HG02938 (cell line): ENCODE measurements at regions not wholly inside any gene's neighbourhood (a gene's known extent, or its start where the extent isn't known, plus 50 kb on each side); places are given as distances from the start of the nearest gene placed in this dataset.

ENCODE experiments used
- ATAC-seq: cut with Tn5 transposase; IDR thresholded peaks from one replicate; pipeline ENCODE4 v1.9.1; 2021; ENCODE audit warnings: mild to moderate bottlenecking, moderate library complexity; ENCODE audit not compliant: unreplicated experiment

DNA sequence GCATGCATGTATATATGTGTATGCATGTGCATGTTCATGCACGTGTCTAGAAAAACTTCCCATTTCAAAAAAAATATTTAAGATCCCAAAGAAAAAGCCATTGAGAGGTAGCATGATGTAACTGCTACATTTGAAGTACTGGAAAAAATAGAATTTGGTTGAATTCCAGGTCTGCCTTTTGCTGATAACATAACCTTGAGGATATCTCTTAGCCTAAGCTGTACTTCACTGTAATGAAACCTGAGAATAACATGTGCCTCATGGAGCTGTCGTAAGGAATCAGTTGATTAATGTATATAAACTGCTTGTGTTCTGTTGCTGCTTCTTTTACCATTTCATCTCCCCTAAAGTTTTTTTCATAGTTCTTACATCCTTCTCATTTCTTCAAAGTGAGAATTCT is 351.8 kb downstream of the GRIA2 start:
- no peak for ATAC-seq

DNA sequence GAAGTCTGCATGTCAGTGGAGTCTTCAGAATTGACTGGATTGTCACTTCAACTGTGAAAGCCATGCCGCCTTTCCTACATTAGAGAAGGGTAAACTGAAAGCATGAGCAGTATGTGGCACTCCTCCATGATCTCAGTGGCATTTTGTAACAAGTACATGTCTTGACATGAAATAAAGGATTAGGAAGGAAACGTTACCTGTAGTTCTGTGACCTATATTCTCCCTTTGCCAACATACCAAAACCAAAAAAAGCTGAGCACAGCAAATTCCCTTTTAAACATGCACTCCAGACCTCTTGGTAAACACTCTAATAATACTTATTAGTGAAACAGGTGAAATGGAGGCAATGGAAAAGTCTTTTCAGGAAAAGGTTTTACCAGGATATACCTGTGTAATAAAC is 344.2 kb downstream of the GRIA2 start:
- ATAC-seq: no peak

GRCh38 chr4:157564218-157564617 is 343.7 kb downstream of the GRIA2 start:
- ATAC-seq: no peak

- no peak for ATAC-seq
These were observed 337.5 kb downstream of the GRIA2 start for GRCh38 chr4:157558016-157558415.

- no peak for ATAC-seq
These were observed 329.5 kb downstream of the GRIA2 start for GRCh38 chr4:157550028-157550427.

- no peak for ATAC-seq
These were observed 307.4 kb downstream of the GRIA2 start for GRCh38 chr4:157527954-157528353.

DNA sequence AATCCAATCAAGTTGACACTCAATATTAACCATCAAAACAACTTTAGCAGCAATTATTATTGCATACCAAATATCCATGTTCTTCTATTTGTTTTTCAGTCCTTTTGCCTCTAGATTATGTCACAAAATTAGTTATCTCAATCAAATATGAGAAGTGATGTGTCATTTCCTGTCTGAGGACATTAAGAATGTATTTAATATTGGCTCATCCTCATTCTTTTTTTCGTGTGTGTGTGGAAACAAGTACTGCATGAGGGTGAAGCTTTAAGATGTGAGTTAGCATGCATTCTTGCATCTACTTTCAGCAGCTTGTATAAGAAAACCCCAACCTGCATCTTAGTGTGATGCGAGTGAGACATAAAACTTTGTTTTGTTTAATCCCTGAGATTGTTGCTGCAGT is 301.4 kb downstream of the GRIA2 start:
- no peak for ATAC-seq

DNA sequence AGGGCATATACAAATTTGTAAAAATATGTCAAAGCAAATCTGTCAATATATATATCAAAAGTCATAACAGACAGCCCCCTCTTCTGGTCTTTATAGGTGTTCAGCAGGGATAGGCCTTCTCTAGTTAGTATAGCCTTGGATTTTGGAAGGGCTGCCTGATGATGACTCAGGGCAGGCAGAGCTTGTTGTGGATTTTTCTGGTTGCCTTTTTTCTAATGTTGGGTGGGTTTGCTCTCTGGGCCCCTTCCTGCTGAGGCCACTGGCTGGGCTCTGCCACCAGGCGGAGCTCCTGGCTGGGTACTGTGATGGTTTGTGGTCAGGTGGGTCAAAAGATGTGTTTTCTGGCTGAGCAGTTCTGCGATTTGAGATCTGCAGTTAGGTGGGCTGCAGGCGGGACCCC is 294.2 kb downstream of the GRIA2 start:
- ATAC-seq: no peak

DNA sequence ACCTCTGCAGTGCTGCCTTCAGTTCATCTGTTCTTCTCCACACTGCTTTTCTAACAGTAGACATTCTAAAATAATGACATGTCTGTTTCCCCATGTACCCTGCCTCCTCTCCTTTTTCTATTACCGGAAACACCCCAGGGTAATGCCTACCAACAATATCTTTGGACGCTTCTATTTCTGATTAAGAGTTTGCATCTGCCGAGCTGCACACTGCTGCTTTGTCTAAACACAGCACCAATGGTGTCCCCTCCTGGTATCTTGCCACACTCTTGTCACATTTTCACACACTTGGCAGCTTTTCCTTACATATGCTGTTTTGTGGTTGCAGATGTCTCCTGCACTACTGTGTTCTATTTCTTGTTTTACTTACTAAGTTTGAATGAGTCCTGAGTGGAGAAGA is 288.8 kb downstream of the GRIA2 start:
- ATAC-seq: no peak

DNA sequence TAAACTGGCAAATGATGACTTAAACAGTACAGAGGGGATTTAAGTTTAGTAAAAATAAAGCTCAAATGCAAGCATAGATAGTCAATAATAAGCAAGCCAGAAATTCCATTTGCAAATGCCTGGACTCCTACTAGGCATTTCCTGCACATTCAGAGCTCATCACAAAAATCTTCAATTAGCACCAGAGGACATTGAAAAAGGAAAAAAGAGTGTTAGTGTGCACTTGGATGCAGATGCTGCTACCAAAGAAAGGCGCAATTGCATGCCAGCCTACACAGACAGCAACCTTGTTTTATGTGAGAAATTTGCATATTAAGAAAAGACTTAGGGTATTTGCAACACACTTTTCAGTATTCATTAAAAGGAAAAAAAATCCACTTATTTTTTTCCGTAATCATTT is 282.1 kb downstream of the GRIA2 start:
- ATAC-seq: no peak

GRCh38 chr4:157459785-157460184 is 239.3 kb downstream of the GRIA2 start:
- ATAC-seq: no peak

- ATAC-seq: no peak
These were observed 226.7 kb downstream of the GRIA2 start for GRCh38 chr4:157447195-157447594.

- ATAC-seq: no peak
These were observed 223.5 kb downstream of the GRIA2 start for GRCh38 chr4:157444014-157444413.

GRCh38 chr4:157443537-157443936 is 223.0 kb downstream of the GRIA2 start:
- ATAC-seq: no peak

GRCh38 chr4:157425897-157426296 is 205.4 kb downstream of the GRIA2 start:
- ATAC-seq: no peak

DNA sequence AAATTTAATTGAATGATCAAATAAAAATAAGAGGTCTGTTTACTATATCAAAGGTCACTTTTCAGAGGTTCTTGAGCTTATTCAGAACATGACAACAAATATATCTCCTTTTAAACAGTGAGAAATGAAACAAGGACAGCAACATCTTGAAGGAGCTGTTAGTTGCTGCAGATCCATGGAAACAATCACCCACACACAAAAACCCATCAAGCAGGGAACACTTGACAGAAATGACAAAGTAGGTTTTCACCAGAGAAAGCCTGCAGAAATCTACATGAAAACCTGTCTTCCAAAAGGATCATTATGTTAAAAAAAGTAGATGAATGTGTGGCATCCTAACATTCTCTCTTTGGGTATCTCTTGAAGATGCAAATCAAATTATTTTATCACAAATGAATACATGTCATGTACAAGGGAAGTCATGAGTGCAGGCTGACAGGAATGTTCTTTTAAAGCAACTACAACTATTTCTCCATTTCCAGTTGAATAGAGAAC is 203.0 kb downstream of the GRIA2 start:
- no peak for ATAC-seq

- no peak for ATAC-seq
These were observed 200.8 kb downstream of the GRIA2 start for GRCh38 chr4:157421365-157421764.
